BJ (cell line): ENCODE measurements at regions not wholly inside any gene's neighbourhood (a gene's known extent, or its start where the extent isn't known, plus 50 kb on each side); places are given as distances from the start of the nearest gene placed in this dataset.

Source experiments
- CTCF ChIA-PET: fragments of 350-600 bp; formaldehyde crosslinking; extraction: SDS; loops from one replicate; lab custom pipeline; 2021; ENCODE audit warnings: antibody characterized with exemption, inconsistent platforms; lab: Yijun Ruan, JAX
- POLR2A ChIA-PET: fragments of 300-600 bp; sonication (Branson Sonifier 250); formaldehyde crosslinking; extraction: SDS; loops from one replicate; lab custom pipeline; 2021; ENCODE audit warnings: antibody characterized with exemption; lab: Charles Lee
- DNase-seq: peaks from one replicate; pipeline ENCODE4 v3.0.0-alpha.2; 2011; ENCODE audit warnings: low read depth
- H3K27me3 ChIP-seq: 2 replicates; pipeline ENCODE4 v1.6.0; 2011; ENCODE audit warnings: low read length; ENCODE audit not compliant: control insufficient read depth, insufficient read depth
- H3K36me3 ChIP-seq: 2 replicates; pipeline ENCODE4 v1.5.1; 2011; ENCODE audit warnings: low read length; ENCODE audit not compliant: control insufficient read depth, insufficient read depth
- H3K4me3 ChIP-seq: 2 replicates; pipeline ENCODE4 v1.5.1; 2011; ENCODE audit warnings: low read depth, mild to moderate bottlenecking, control low read depth, low read length
- TF ChIP-seq, protein P1 (sequence below): IDR thresholded peaks from 2 replicates; pipeline ENCODE4 v1.5.1; 2011; ENCODE audit warnings: low read depth, mild to moderate bottlenecking, control low read depth, inconsistent platforms, low read length, moderate library complexity; ENCODE audit not compliant: insufficient read depth

DNA sequence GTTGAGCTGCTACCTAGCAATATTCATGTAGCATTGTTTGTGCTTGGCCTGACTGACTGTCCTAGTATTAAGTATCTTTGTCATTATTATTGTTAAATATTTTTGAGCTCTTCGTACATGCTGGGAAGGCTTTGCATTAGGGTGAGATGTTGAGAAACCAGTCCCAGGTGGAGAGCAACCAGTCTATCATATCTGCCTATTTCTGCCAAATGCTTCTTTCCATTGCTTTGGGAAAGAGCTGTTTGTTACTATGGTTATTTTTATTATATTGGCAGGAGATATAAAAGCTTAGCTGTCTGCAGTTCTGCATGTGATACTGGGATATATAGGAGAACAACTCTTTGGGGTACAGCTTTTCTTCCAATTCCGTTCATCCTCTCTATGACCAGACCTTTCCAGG lies 85.1 kb downstream of the CLDN17 start:
- Histone ChIP-seq H3K36me3 (no peaks in the 10 kb centered on the region), H3K4me3 (no peak overlapping the region), H3K27me3 (no peaks in the 10 kb centered on the region)
- DNase-seq, result no peak
- ChIA-PET CTCF (no interaction called here), POLR2A (no interaction called here)
- TF ChIP-seq, protein P1, sequence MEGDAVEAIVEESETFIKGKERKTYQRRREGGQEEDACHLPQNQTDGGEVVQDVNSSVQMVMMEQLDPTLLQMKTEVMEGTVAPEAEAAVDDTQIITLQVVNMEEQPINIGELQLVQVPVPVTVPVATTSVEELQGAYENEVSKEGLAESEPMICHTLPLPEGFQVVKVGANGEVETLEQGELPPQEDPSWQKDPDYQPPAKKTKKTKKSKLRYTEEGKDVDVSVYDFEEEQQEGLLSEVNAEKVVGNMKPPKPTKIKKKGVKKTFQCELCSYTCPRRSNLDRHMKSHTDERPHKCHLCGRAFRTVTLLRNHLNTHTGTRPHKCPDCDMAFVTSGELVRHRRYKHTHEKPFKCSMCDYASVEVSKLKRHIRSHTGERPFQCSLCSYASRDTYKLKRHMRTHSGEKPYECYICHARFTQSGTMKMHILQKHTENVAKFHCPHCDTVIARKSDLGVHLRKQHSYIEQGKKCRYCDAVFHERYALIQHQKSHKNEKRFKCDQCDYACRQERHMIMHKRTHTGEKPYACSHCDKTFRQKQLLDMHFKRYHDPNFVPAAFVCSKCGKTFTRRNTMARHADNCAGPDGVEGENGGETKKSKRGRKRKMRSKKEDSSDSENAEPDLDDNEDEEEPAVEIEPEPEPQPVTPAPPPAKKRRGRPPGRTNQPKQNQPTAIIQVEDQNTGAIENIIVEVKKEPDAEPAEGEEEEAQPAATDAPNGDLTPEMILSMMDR, result no peak

DNA sequence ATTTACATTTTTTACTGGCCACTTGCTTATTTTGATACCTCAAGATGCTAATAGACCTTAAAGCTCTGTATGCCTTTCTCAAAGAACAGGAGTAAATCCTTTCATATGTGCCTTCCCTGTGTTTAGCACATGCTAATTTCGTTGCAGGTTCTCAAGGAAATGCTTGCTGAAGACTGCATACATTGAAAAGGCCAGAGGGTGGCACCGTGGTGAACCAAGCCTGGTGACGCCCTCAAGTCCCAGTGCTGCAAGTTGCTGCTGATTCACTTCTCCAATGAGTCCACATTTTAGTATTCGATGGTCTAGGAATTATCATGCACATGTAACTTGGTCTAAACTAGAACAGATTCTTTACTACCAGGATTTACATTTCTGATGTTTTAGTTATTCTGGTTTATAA lies 94.1 kb downstream of the CLDN17 start:
- ChIA-PET POLR2A (no interaction called here), CTCF (no interaction called here)
- Histone ChIP-seq H3K36me3 (no peaks in the 10 kb centered on the region), H3K4me3 (no peak overlapping the region), H3K27me3 (no peaks in the 10 kb centered on the region)
- no peak for DNase-seq
- TF ChIP-seq, protein P1, result no peak

DNA sequence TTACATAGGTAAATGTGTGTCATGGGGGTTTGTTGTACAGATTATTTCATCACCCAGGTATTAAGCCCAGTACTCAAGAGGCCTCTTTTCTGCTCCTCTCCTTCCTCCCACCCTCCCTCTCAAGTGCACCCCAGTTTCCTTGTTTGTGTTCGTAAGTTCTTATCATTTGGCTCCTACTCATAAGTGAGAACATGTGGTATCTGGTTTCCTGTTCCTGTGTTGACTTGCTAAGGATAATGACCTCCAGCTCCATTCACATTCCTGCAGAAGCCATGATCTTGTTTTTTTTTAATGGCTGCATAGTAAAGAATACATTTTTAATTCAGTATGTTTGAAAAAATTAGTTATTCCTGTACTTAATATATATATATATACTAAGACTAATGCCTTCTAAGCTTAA lies 107.7 kb downstream of the CLDN17 start:
- CTCF ChIA-PET, result interaction anchor here (1.2 kb wide), 1 partner anchor 14 kb away, joined by 3 read pairs; no protein-coding TSS in a partner anchor
- POLR2A ChIA-PET, result no interaction called here
- H3K27me3 ChIP-seq, result no peaks in the 10 kb centered on the region
- no peaks in the 10 kb centered on the region for H3K36me3 ChIP-seq
- DNase-seq, result no peak
- no peak overlapping the region for H3K4me3 ChIP-seq
- TF ChIP-seq, protein P1, result no peak

DNA sequence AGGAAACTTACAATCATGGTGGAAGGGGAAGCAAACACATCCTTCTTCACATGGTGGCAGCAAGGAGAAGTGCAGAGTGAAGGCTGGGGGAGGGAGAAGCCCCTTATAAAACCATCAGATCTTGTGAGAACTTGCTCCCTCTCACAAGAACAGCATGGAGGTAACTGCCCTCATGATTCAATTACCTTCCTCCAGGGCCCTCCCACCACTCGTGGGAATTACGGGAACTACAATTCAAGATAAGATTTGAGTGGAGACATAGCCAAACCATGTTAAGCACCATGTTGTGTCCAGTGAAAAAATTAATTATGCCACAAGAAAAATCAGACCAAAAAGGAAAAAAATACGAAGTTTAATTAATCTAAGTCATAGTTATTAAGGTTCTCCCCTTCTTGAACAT lies 109.5 kb downstream of the CLDN17 start:
- Histone ChIP-seq H3K27me3 (no peaks in the 10 kb centered on the region), H3K36me3 (no peaks in the 10 kb centered on the region), H3K4me3 (no peak overlapping the region)
- TF ChIP-seq, protein P1, result no peak
- no peak for DNase-seq
- ChIA-PET POLR2A (no interaction called here), CTCF (no interaction called here)

DNA sequence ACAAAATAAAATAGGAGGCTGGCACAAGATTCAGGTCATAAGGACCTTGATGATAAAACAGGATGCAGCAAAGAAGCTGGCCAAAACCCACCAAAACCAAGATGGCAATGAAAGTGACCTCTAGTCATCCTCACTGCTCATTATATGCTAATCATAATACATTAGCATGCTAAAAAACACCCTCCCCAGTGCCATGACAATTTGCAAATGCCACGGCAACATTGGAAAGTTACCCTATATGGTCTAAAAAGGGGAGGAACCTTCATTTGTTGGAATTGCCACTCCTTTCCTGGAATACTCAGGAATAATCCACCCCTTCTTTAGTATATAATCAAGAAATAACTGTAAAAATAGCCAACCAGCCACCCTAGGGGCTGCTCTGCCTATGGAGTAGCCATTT lies 108.8 kb upstream of the GRIK1 start:
- Histone ChIP-seq H3K36me3 (no peaks in the 10 kb centered on the region), H3K27me3 (no peaks in the 10 kb centered on the region), H3K4me3 (no peak overlapping the region)
- CTCF ChIA-PET, result no interaction called here
- DNase-seq, result no peak
- TF ChIP-seq, protein P1, result no peak
- POLR2A ChIA-PET, result no interaction called here
